GM23338 (cell line): ENCODE measurements at regions not wholly inside any gene's neighbourhood (a gene's known extent, or its start where the extent isn't known, plus 50 kb on each side); places are given as distances from the start of the nearest gene placed in this dataset.
A peak's percentile ranks its signal among the peaks of the same experiment; 100 is the strongest.

Experiments used
- ATAC-seq: fragments of 200-7000 bp; cut with Tn5 transposase; 3 replicates; pipeline ENCODE4 v1.9.1; 2020
- DNase-seq: peaks from one replicate; pipeline ENCODE4 v3.0.0-alpha.2; 2015; ENCODE audit warnings: low spot score
- H2AFZ ChIP-seq: fragments of 200-600 bp; sonication (generic); 2 replicates; pipeline ENCODE4 v1.8.0; 2016; ENCODE audit warnings: antibody characterized with exemption, mild to moderate bottlenecking, moderate library complexity
- H3F3A ChIP-seq: fragments of 200-600 bp; sonication (generic); replicated peaks from 2 replicates; pipeline ENCODE4 v1.8.0; 2017; ENCODE audit warnings: antibody characterized with exemption, mixed run types, low read depth
- H3K27ac ChIP-seq: fragments of 200-600 bp; sonication (generic); 2 replicates; pipeline ENCODE4 v1.6.1; 2016; ENCODE audit warnings: low read depth
- H3K27me3 ChIP-seq: fragments of 200-600 bp; sonication (generic); 2 replicates; pipeline ENCODE4 v1.8.0; 2016; ENCODE audit warnings: mild to moderate bottlenecking, mixed run types, moderate library complexity; ENCODE audit not compliant: insufficient read depth
- H3K36me3 ChIP-seq: fragments of 200-600 bp; sonication (generic); 2 replicates; pipeline ENCODE4 v1.8.0; 2016; ENCODE audit warnings: mild to moderate bottlenecking; ENCODE audit not compliant: insufficient read depth
- H3K4me1 ChIP-seq: fragments of 200-600 bp; sonication (generic); 2 replicates; pipeline ENCODE4 v1.8.0; 2016; ENCODE audit warnings: mild to moderate bottlenecking, moderate library complexity; ENCODE audit not compliant: insufficient read depth
- H3K4me2 ChIP-seq: fragments of 200-600 bp; sonication (generic); 2 replicates; pipeline ENCODE4 v1.7.1; 2017; ENCODE audit warnings: mixed run types
- H3K4me3 ChIP-seq: fragments of 200-600 bp; sonication (generic); 2 replicates; pipeline ENCODE4 v1.6.1; 2016; ENCODE audit warnings: mixed run types
- H3K79me2 ChIP-seq: fragments of 200-600 bp; sonication (generic); replicated peaks from 2 replicates; pipeline ENCODE4 v1.8.0; 2017; ENCODE audit warnings: mild to moderate bottlenecking; ENCODE audit not compliant: insufficient read depth
- H3K9me2 ChIP-seq: fragments of 200-600 bp; sonication (generic); 2 replicates; pipeline ENCODE4 v1.8.0; 2017; ENCODE audit not compliant: insufficient read depth
- H4K20me1 ChIP-seq: fragments of 200-600 bp; sonication (generic); replicated peaks from 2 replicates; pipeline ENCODE4 v1.8.0; 2017; ENCODE audit warnings: mild to moderate bottlenecking; ENCODE audit not compliant: insufficient read depth
- H3K27ac Mint-ChIP-seq: 2 replicates; pipeline ENCODE4 v1.8.0; 2020; ENCODE audit warnings: inconsistent platforms, mild to moderate bottlenecking, moderate library complexity, mixed read lengths
- H3K27me3 Mint-ChIP-seq: 3 replicates; pipeline ENCODE4 v1.8.0; 2022; ENCODE audit warnings: low read depth, mild to moderate bottlenecking, moderate library complexity, mixed read lengths, inconsistent platforms; ENCODE audit not compliant: insufficient read depth, poor library complexity
- H3K36me3 Mint-ChIP-seq: 3 replicates; pipeline ENCODE4 v1.8.0; 2021; ENCODE audit warnings: low read depth, mild to moderate bottlenecking, inconsistent platforms, moderate library complexity, mixed read lengths
- H3K4me1 Mint-ChIP-seq: 3 replicates; pipeline ENCODE4 v1.8.0; 2020; ENCODE audit warnings: mild to moderate bottlenecking, inconsistent platforms, mixed read lengths
- H3K4me3 Mint-ChIP-seq: 3 replicates; pipeline ENCODE4 v1.8.0; 2021; ENCODE audit warnings: moderate library complexity, mild to moderate bottlenecking, inconsistent platforms, mixed read lengths
- H3K9me3 Mint-ChIP-seq: 3 replicates; pipeline ENCODE4 v1.8.0; 2020; ENCODE audit warnings: moderate library complexity, mild to moderate bottlenecking, inconsistent platforms, mixed read lengths
- JUNB ChIP-seq: IDR thresholded peaks from one replicate; pipeline ENCODE4 v1.6.1; 2016; ENCODE audit warnings: antibody characterized with exemption; ENCODE audit not compliant: unreplicated experiment
- NANOG ChIP-seq: IDR thresholded peaks from 2 replicates; pipeline ENCODE4 v1.6.1; 2016; ENCODE audit warnings: antibody characterized with exemption, borderline replicate concordance
- POLR2AphosphoS5 ChIP-seq: IDR thresholded peaks from 2 replicates; pipeline ENCODE4 v1.6.1; 2016; ENCODE audit warnings: antibody characterized with exemption, low read depth
- ZNF114 ChIP-seq: fragments of 250-450 bp; sonication (Bioruptor Pico); IDR thresholded peaks from 2 replicates; pipeline ENCODE4 v1.5.0; 2020; ENCODE audit warnings: mild to moderate bottlenecking, moderate library complexity
- ZNF331 ChIP-seq: fragments of 250-450 bp; sonication (Bioruptor Pico); IDR thresholded peaks from 2 replicates; pipeline ENCODE4 v1.5.0; 2020; ENCODE audit warnings: low read depth, mild to moderate bottlenecking, moderate library complexity
- TF ChIP-seq, protein P1 (sequence below), 2 experiments: fragments of 200-600 bp in 1 of 2; sonication (generic) in 1 of 2; conservative IDR thresholded peaks; 2 replicates each; pipeline versions ENCODE4 v1.5.1 to v1.6.1; 2016 to 2017; ENCODE audit warnings: antibody characterized with exemption in 2 of 2, low read depth in 2 of 2, mild to moderate bottlenecking in 2 of 2, moderate library complexity in 1 of 2
- TF ChIP-seq, protein P2 (sequence below): IDR thresholded peaks from one replicate; pipeline ENCODE4 v1.6.1; 2018; ENCODE audit warnings: antibody characterized with exemption; ENCODE audit not compliant: unreplicated experiment
- TF ChIP-seq, protein P3 (sequence below): fragments of 250-450 bp; sonication (Bioruptor Pico); IDR thresholded peaks from 2 replicates; pipeline ENCODE4 v1.5.0; 2020; ENCODE audit warnings: mild to moderate bottlenecking, moderate library complexity

DNA sequence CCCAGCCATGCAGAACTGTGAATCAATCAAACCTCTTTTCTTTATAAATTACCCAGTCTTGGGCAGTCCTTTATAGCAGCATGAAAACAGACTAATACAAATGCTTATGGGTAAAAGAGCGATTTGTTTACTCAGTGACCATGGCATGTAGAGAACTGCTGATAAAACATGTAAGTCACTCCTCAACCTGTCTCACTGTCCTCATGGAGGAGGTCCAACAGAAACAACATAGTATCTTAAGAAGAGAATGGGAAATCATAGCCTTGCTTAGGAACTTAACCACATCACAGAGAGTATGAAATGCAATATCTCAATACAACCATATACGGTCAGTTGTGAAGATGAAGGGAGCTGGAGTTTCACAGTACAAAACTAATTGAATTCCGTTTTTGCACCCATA is 1734.0 kb upstream of the RAG2 start (continued):
- TF ChIP-seq, protein P1, sequence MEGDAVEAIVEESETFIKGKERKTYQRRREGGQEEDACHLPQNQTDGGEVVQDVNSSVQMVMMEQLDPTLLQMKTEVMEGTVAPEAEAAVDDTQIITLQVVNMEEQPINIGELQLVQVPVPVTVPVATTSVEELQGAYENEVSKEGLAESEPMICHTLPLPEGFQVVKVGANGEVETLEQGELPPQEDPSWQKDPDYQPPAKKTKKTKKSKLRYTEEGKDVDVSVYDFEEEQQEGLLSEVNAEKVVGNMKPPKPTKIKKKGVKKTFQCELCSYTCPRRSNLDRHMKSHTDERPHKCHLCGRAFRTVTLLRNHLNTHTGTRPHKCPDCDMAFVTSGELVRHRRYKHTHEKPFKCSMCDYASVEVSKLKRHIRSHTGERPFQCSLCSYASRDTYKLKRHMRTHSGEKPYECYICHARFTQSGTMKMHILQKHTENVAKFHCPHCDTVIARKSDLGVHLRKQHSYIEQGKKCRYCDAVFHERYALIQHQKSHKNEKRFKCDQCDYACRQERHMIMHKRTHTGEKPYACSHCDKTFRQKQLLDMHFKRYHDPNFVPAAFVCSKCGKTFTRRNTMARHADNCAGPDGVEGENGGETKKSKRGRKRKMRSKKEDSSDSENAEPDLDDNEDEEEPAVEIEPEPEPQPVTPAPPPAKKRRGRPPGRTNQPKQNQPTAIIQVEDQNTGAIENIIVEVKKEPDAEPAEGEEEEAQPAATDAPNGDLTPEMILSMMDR (conservative IDR thresholded peaks at IDR 0.05; ENCODE audit: low read depth in 2 of 2), result no peak

DNA sequence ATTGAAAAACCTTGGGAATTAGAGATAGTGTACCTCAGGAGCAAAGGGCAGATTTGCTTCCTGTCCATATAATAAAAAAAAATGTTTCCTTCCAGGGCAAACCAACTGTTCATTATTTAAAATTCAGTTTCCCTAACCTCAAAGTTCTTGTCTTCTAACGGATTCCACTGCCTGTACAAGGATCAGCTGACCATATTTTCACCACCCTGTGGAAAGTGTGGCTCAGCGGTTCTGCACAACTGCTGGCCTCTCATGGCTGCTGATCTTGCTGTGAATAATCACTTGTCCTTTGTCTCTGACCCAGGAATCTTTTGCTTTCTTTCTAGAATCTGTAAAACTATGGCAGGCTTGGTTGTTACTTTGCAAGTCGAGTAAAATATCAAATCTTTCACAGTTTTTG is 1732.5 kb upstream of the RAG2 start:
- DNase-seq (no peak), ATAC-seq (no peak)
- Histone ChIP-seq H3K79me2 (no peaks in the 10 kb centered on the region), H2AFZ (no peak overlapping the region), H4K20me1 (no peaks in the 10 kb centered on the region), H3K4me3 (no peak overlapping the region), H3K4me2 (no peak overlapping the region), H3F3A (no peaks in the 10 kb centered on the region), H3K4me1 (no peaks in the 10 kb centered on the region), H3K36me3 (no peaks in the 10 kb centered on the region; the same call in 1 of the 2 replicates), H3K27ac (no peak overlapping the region), H3K9me2 (no peaks in the 10 kb centered on the region), H3K27me3 (no peaks in the 10 kb centered on the region)
- Mint-ChIP-seq H3K36me3 (no peaks in the 10 kb centered on the region), H3K27ac (0 out of 2 replicates have a peak overlapping the region, but pooled peaks have one; percentile 65), H3K9me3 (0 out of 3 replicates have a peak, but pooled peaks cover 5% of the 10 kb centered on the region), H3K4me1 (peaks cover 4% of the 10 kb centered on the region), H3K27me3 (no peaks in the 10 kb centered on the region), H3K4me3 (no peak overlapping the region)
- no peak for TF ChIP-seq ZNF331 (CRISPR knock-in tag)

DNA sequence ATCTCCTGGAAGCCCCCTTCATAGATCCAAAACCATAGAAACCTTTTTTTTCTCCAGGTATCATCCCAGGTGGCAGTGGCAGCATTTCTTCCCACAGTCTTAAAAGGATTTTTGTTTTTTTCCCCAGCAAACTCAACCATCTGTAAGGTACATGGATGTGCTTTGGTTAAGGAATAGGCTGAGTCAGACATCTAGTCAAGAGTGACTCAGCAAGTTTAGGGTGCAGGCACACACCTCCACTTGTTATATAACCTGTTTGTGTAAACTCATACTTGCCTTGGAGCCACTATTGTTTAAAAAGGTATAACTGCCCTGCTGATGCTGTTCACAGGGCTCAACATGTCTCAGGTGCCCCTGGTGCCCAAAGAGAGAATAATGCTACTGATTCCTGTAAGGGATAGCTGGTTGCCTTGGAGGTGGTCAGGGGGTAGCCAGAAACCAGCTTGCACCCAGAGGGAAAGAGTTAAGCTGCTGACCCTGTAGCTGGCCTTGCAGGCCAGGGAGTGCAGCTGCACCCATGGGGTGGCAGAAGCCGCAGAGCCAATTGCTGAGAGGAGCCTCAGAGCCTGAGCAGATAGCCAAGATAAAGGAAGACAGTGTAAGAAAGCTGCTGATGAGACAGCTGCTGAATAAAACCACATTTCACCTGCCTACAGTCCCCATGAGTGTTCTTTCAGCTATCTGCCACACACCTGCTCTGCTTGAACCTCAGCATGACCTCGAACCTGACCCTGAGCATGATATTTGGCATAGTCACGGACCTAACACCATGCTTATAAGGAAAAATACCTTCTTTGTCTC is 1726.1 kb upstream of the RAG2 start:
- DNase-seq, result no peak
- no peaks in the 10 kb centered on the region for H3F3A ChIP-seq
- H3K36me3 ChIP-seq, result no peaks in the 10 kb centered on the region
- no peaks in the 10 kb centered on the region for H4K20me1 ChIP-seq
- H3K4me3 Mint-ChIP-seq, result no peak overlapping the region
- ATAC-seq, result no peak
- no peaks in the 10 kb centered on the region for H3K9me3 Mint-ChIP-seq
- no peak overlapping the region for H3K4me2 ChIP-seq
- H3K4me1 ChIP-seq, result no peaks in the 10 kb centered on the region
- no peaks in the 10 kb centered on the region for H3K36me3 Mint-ChIP-seq
- no peaks in the 10 kb centered on the region for H3K79me2 ChIP-seq
- H3K4me3 ChIP-seq, result no peak overlapping the region
- H3K4me1 Mint-ChIP-seq, result peaks cover 9% of the 10 kb centered on the region
- no peaks in the 10 kb centered on the region for H3K9me2 ChIP-seq
- no peak overlapping the region for H2AFZ ChIP-seq
- H3K27ac ChIP-seq, result no peak overlapping the region
- H3K27ac Mint-ChIP-seq, result no peak overlapping the region
- H3K27me3 ChIP-seq, result no peaks in the 10 kb centered on the region
- H3K27me3 Mint-ChIP-seq, result no peaks in the 10 kb centered on the region
- TF ChIP-seq ZNF114 (CRISPR knock-in tag), result no peak
- TF ChIP-seq POLR2AphosphoS5, result no peak
- no peak for TF ChIP-seq NANOG
- TF ChIP-seq, protein P2, sequence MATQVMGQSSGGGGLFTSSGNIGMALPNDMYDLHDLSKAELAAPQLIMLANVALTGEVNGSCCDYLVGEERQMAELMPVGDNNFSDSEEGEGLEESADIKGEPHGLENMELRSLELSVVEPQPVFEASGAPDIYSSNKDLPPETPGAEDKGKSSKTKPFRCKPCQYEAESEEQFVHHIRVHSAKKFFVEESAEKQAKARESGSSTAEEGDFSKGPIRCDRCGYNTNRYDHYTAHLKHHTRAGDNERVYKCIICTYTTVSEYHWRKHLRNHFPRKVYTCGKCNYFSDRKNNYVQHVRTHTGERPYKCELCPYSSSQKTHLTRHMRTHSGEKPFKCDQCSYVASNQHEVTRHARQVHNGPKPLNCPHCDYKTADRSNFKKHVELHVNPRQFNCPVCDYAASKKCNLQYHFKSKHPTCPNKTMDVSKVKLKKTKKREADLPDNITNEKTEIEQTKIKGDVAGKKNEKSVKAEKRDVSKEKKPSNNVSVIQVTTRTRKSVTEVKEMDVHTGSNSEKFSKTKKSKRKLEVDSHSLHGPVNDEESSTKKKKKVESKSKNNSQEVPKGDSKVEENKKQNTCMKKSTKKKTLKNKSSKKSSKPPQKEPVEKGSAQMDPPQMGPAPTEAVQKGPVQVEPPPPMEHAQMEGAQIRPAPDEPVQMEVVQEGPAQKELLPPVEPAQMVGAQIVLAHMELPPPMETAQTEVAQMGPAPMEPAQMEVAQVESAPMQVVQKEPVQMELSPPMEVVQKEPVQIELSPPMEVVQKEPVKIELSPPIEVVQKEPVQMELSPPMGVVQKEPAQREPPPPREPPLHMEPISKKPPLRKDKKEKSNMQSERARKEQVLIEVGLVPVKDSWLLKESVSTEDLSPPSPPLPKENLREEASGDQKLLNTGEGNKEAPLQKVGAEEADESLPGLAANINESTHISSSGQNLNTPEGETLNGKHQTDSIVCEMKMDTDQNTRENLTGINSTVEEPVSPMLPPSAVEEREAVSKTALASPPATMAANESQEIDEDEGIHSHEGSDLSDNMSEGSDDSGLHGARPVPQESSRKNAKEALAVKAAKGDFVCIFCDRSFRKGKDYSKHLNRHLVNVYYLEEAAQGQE, result no peak
- TF ChIP-seq, protein P3, sequence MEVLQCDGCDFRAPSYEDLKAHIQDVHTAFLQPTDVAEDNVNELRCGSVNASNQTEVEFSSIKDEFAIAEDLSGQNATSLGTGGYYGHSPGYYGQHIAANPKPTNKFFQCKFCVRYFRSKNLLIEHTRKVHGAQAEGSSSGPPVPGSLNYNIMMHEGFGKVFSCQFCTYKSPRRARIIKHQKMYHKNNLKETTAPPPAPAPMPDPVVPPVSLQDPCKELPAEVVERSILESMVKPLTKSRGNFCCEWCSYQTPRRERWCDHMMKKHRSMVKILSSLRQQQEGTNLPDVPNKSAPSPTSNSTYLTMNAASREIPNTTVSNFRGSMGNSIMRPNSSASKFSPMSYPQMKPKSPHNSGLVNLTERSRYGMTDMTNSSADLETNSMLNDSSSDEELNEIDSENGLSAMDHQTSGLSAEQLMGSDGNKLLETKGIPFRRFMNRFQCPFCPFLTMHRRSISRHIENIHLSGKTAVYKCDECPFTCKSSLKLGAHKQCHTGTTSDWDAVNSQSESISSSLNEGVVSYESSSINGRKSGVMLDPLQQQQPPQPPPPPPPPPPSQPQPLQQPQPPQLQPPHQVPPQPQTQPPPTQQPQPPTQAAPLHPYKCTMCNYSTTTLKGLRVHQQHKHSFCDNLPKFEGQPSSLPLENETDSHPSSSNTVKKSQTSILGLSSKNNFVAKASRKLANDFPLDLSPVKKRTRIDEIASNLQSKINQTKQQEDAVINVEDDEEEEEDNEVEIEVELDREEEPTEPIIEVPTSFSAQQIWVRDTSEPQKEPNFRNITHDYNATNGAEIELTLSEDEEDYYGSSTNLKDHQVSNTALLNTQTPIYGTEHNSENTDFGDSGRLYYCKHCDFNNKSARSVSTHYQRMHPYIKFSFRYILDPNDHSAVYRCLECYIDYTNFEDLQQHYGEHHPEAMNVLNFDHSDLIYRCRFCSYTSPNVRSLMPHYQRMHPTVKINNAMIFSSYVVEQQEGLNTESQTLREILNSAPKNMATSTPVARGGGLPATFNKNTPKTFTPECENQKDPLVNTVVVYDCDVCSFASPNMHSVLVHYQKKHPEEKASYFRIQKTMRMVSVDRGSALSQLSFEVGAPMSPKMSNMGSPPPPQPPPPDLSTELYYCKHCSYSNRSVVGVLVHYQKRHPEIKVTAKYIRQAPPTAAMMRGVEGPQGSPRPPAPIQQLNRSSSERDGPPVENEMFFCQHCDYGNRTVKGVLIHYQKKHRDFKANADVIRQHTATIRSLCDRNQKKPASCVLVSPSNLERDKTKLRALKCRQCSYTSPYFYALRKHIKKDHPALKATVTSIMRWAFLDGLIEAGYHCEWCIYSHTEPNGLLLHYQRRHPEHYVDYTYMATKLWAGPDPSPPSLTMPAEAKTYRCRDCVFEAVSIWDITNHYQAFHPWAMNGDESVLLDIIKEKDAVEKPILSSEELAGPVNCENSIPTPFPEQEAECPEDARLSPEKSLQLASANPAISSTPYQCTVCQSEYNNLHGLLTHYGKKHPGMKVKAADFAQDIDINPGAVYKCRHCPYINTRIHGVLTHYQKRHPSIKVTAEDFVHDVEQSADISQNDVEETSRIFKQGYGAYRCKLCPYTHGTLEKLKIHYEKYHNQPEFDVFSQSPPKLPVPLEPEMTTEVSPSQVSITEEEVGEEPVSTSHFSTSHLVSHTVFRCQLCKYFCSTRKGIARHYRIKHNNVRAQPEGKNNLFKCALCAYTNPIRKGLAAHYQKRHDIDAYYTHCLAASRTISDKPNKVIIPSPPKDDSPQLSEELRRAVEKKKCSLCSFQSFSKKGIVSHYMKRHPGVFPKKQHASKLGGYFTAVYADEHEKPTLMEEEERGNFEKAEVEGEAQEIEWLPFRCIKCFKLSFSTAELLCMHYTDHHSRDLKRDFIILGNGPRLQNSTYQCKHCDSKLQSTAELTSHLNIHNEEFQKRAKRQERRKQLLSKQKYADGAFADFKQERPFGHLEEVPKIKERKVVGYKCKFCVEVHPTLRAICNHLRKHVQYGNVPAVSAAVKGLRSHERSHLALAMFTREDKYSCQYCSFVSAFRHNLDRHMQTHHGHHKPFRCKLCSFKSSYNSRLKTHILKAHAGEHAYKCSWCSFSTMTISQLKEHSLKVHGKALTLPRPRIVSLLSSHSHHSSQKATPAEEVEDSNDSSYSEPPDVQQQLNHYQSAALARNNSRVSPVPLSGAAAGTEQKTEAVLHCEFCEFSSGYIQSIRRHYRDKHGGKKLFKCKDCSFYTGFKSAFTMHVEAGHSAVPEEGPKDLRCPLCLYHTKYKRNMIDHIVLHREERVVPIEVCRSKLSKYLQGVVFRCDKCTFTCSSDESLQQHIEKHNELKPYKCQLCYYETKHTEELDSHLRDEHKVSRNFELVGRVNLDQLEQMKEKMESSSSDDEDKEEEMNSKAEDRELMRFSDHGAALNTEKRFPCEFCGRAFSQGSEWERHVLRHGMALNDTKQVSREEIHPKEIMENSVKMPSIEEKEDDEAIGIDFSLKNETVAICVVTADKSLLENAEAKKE (CRISPR knock-in tag), result no peak
- no peak for TF ChIP-seq JUNB
